ENCODE measurements at regions not wholly inside any gene's neighbourhood (a gene's known extent, or its start where the extent isn't known, plus 50 kb on each side); places are given as distances from the start of the nearest gene placed in this dataset.

- TF ChIP-seq CTCF (IDR thresholded peaks at IDR 0.05; ENCODE audit: low read depth, low read length) = no peak
- no peak for TF ChIP-seq EZH2phosphoT487 (IDR thresholded peaks at IDR 0.05; ENCODE audit: low read depth)
Measured at GRCh38 chr4:147396105-147396504, 84.8 kb upstream of the EDNRA start.
